ENCODE measurements at regions not wholly inside any gene's neighbourhood (a gene's known extent, or its start where the extent isn't known, plus 50 kb on each side); places are given as distances from the start of the nearest gene placed in this dataset.

- WGBS, 2 experiments (ENCODE audit: low coverage in 1 of 2, low lambda C conversion rate in 2 of 2, missing lambda C conversion rate in 2 of 2), result 60 to 66% methylated on average over 6 of the region's 6 CpGs
- H2AFZ ChIP-seq, result peak overlapping the region; percentile 55
- in situ Hi-C loops (cut with MboI), result no loop called here
These were observed 75.8 kb upstream of the FN1 start for GRCh38 chr2:215511454-215512346.

GRCh38 chr2:215507836-215508235 is 72.0 kb upstream of the FN1 start:
- DNase-seq, result peak; percentile 51
- Histone ChIP-seq H3K4me2 (ENCODE audit: unreplicated experiment) (peak overlapping the region; percentile 14), H2AFZ (peak overlapping the region; percentile 15; the same call in 1 of the 2 replicates), H3K36me3 (ENCODE audit: low read depth) (no peaks in the 10 kb centered on the region), H3K27ac (peak overlapping the region; percentile 88), H3K4me3 (no peak overlapping the region), H3K27me3 (replicated peaks; ENCODE audit: insufficient read depth) (no peaks in the 10 kb centered on the region), H3K9me2 (ENCODE audit: insufficient read depth) (no peaks in the 10 kb centered on the region), H3K9me3 (ENCODE audit: low read depth) (no peaks in the 10 kb centered on the region), H3K79me2 (ENCODE audit: insufficient read depth) (no peaks in the 10 kb centered on the region), H3K4me1 (ENCODE audit: insufficient read depth) (peaks cover 59% of the 10 kb centered on the region), H3K9ac (no peak overlapping the region), H4K20me1 (ENCODE audit: insufficient read depth) (no peaks in the 10 kb centered on the region), H3F3A (ENCODE audit: insufficient read depth) (peaks cover 52% of the 10 kb centered on the region)
- WGBS, 2 experiments (ENCODE audit: low coverage in 1 of 2, low lambda C conversion rate in 2 of 2, missing lambda C conversion rate in 2 of 2), result 16 to 29% methylated on average over 3 of the region's 3 CpGs
- in situ Hi-C loops (cut with MboI), result no loop called here
- TF ChIP-seq EZH2 (IDR thresholded peaks at IDR 0.05; ENCODE audit: insufficient read depth, poor library complexity, severe bottlenecking) (no peak), EZH2phosphoT487 (IDR thresholded peaks at IDR 0.05; ENCODE audit: insufficient read depth, low read depth) (no peak)

More at GRCh38 chr2:215511454-215512346, 75.8 kb upstream of the FN1 start:
- no peak for TF ChIP-seq EZH2 (IDR thresholded peaks at IDR 0.05; ENCODE audit: insufficient read depth, poor library complexity, severe bottlenecking)
- no peak for TF ChIP-seq EZH2phosphoT487 (IDR thresholded peaks at IDR 0.05; ENCODE audit: insufficient read depth, low read depth)
- Histone ChIP-seq H3F3A (ENCODE audit: insufficient read depth) (peaks cover 18% of the 10 kb centered on the region; the same call in 1 of the 2 replicates), H3K27ac (no peak overlapping the region), H3K79me2 (ENCODE audit: insufficient read depth) (no peaks in the 10 kb centered on the region), H3K4me3 (no peak overlapping the region), H3K9me2 (ENCODE audit: insufficient read depth) (no peaks in the 10 kb centered on the region), H4K20me1 (ENCODE audit: insufficient read depth) (no peaks in the 10 kb centered on the region), H3K36me3 (ENCODE audit: low read depth) (no peaks in the 10 kb centered on the region), H3K9me3 (ENCODE audit: low read depth) (no peaks in the 10 kb centered on the region), H3K27me3 (replicated peaks; ENCODE audit: insufficient read depth) (no peaks in the 10 kb centered on the region), H3K9ac (no peak overlapping the region), H3K4me2 (ENCODE audit: unreplicated experiment) (no peak overlapping the region), H3K4me1 (ENCODE audit: insufficient read depth) (peaks cover 22% of the 10 kb centered on the region)
- no peak for DNase-seq

- no peaks in the 10 kb centered on the region for H3K27me3 ChIP-seq (replicated peaks; ENCODE audit: insufficient read depth)
- peak overlapping the region; percentile 15; the same call in 1 of the 2 replicates for H2AFZ ChIP-seq
- peak overlapping the region; percentile 88 for H3K27ac ChIP-seq
- peak overlapping the region; percentile 14 for H3K4me2 ChIP-seq (ENCODE audit: unreplicated experiment)
- H3K79me2 ChIP-seq (ENCODE audit: insufficient read depth), result no peaks in the 10 kb centered on the region
- H3K4me1 ChIP-seq (ENCODE audit: insufficient read depth), result peaks cover 59% of the 10 kb centered on the region
- H3K9me2 ChIP-seq (ENCODE audit: insufficient read depth), result no peaks in the 10 kb centered on the region
- no peak overlapping the region for H3K4me3 ChIP-seq
- peaks cover 52% of the 10 kb centered on the region for H3F3A ChIP-seq (ENCODE audit: insufficient read depth)
- H3K9me3 ChIP-seq (ENCODE audit: low read depth), result no peaks in the 10 kb centered on the region
- TF ChIP-seq EZH2phosphoT487 (IDR thresholded peaks at IDR 0.05; ENCODE audit: insufficient read depth, low read depth) (no peak), EZH2 (IDR thresholded peaks at IDR 0.05; ENCODE audit: insufficient read depth, poor library complexity, severe bottlenecking) (no peak)
- H4K20me1 ChIP-seq (ENCODE audit: insufficient read depth), result no peaks in the 10 kb centered on the region
- H3K9ac ChIP-seq, result no peak overlapping the region
- DNase-seq, result no peak
- H3K36me3 ChIP-seq (ENCODE audit: low read depth), result no peaks in the 10 kb centered on the region
- in situ Hi-C loops (cut with MboI), result no loop called here
These were observed 71.3 kb upstream of the FN1 start for GRCh38 chr2:215507136-215507535.

GRCh38 chr2:215506604-215506990 is 70.7 kb upstream of the FN1 start:
- no peaks in the 10 kb centered on the region for H3K9me2 ChIP-seq (ENCODE audit: insufficient read depth)

More at GRCh38 chr2:215506604-215506990, 70.7 kb upstream of the FN1 start:
- no peaks in the 10 kb centered on the region for H3K9me3 ChIP-seq (ENCODE audit: low read depth)
- H3K4me3 ChIP-seq, result no peak overlapping the region
- peak overlapping the region; percentile 88 for H3K27ac ChIP-seq
- no peak overlapping the region for H3K9ac ChIP-seq
- no peak for DNase-seq
- H3K36me3 ChIP-seq (ENCODE audit: low read depth), result no peaks in the 10 kb centered on the region
- no peaks in the 10 kb centered on the region for H4K20me1 ChIP-seq (ENCODE audit: insufficient read depth)
- in situ Hi-C loops (cut with MboI), result no loop called here
- H2AFZ ChIP-seq, result peak overlapping the region; percentile 25; the same call in 1 of the 2 replicates
- no peak for TF ChIP-seq EZH2phosphoT487 (IDR thresholded peaks at IDR 0.05; ENCODE audit: insufficient read depth, low read depth)
- TF ChIP-seq EZH2 (IDR thresholded peaks at IDR 0.05; ENCODE audit: insufficient read depth, poor library complexity, severe bottlenecking), result no peak
- peaks cover 52% of the 10 kb centered on the region for H3F3A ChIP-seq (ENCODE audit: insufficient read depth)
- H3K4me2 ChIP-seq (ENCODE audit: unreplicated experiment), result peak overlapping the region; percentile 14
- H3K27me3 ChIP-seq (replicated peaks; ENCODE audit: insufficient read depth), result no peaks in the 10 kb centered on the region
- H3K4me1 ChIP-seq (ENCODE audit: insufficient read depth), result peaks cover 59% of the 10 kb centered on the region
- H3K79me2 ChIP-seq (ENCODE audit: insufficient read depth), result no peaks in the 10 kb centered on the region
